BJ (cell line): ENCODE measurements at regions not wholly inside any gene's neighbourhood (a gene's known extent, or its start where the extent isn't known, plus 50 kb on each side); places are given as distances from the start of the nearest gene placed in this dataset.
"Not testable (repeated sequence)": the region's sequence is repeated elsewhere in the genome, so short reads cannot be mapped to it uniquely, and the experiment has no call there.

Experiments
- CTCF ChIA-PET: fragments of 350-600 bp; formaldehyde crosslinking; extraction: SDS; loops from one replicate; lab custom pipeline; 2021; ENCODE audit warnings: antibody characterized with exemption, inconsistent platforms; lab: Yijun Ruan, JAX
- POLR2A ChIA-PET: fragments of 300-600 bp; sonication (Branson Sonifier 250); formaldehyde crosslinking; extraction: SDS; loops from one replicate; lab custom pipeline; 2021; ENCODE audit warnings: antibody characterized with exemption; lab: Charles Lee
- DNase-seq: peaks from one replicate; pipeline ENCODE4 v3.0.0-alpha.2; 2011; ENCODE audit warnings: low read depth
- H3K27me3 ChIP-seq: 2 replicates; pipeline ENCODE4 v1.6.0; 2011; ENCODE audit warnings: low read length; ENCODE audit not compliant: control insufficient read depth, insufficient read depth
- H3K36me3 ChIP-seq: 2 replicates; pipeline ENCODE4 v1.5.1; 2011; ENCODE audit warnings: low read length; ENCODE audit not compliant: control insufficient read depth, insufficient read depth
- H3K4me3 ChIP-seq: 2 replicates; pipeline ENCODE4 v1.5.1; 2011; ENCODE audit warnings: low read depth, mild to moderate bottlenecking, control low read depth, low read length
- TF ChIP-seq, protein P1 (sequence below): IDR thresholded peaks from 2 replicates; pipeline ENCODE4 v1.5.1; 2011; ENCODE audit warnings: low read depth, mild to moderate bottlenecking, control low read depth, inconsistent platforms, low read length, moderate library complexity; ENCODE audit not compliant: insufficient read depth

DNA sequence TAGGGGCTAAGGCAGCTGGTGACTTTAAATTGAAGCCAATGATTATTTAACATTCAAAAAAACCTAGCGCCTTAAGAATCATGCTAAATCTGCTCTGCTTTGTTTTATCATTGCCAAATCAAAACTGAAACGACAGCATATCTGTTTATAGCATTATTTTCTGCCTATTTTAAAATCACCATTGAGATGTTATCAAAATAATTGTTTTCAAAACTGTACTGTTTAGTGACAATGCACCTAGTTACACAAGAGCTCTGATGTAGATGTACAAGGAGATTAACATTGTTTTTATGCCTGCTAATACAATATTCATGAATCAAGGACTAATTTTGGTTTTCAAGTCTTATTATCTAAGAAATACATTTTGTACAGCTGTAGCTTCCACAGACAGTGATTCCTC lies 1521.3 kb downstream of the AMY1C start:
- POLR2A ChIA-PET, result no interaction called here
- H3K27me3 ChIP-seq, result no peaks in the 10 kb centered on the region
- H3K4me3 ChIP-seq, result no peak overlapping the region
- no peak for DNase-seq
- no peaks in the 10 kb centered on the region for H3K36me3 ChIP-seq
- CTCF ChIA-PET, result no interaction called here
- TF ChIP-seq, protein P1, sequence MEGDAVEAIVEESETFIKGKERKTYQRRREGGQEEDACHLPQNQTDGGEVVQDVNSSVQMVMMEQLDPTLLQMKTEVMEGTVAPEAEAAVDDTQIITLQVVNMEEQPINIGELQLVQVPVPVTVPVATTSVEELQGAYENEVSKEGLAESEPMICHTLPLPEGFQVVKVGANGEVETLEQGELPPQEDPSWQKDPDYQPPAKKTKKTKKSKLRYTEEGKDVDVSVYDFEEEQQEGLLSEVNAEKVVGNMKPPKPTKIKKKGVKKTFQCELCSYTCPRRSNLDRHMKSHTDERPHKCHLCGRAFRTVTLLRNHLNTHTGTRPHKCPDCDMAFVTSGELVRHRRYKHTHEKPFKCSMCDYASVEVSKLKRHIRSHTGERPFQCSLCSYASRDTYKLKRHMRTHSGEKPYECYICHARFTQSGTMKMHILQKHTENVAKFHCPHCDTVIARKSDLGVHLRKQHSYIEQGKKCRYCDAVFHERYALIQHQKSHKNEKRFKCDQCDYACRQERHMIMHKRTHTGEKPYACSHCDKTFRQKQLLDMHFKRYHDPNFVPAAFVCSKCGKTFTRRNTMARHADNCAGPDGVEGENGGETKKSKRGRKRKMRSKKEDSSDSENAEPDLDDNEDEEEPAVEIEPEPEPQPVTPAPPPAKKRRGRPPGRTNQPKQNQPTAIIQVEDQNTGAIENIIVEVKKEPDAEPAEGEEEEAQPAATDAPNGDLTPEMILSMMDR, result no peak

- CTCF ChIA-PET, H3K4me3 ChIP-seq, H3K36me3 ChIP-seq, POLR2A ChIA-PET, DNase-seq, H3K27me3 ChIP-seq: not testable (repeated sequence)
Observed at GRCh38 chr1:105272376-105272775, 1522.7 kb downstream of the AMY1C start.

- Histone ChIP-seq H3K36me3 (no peaks in the 10 kb centered on the region), H3K27me3 (no peaks in the 10 kb centered on the region), H3K4me3 (no peak overlapping the region)
- DNase-seq, result no peak
- POLR2A ChIA-PET, result no interaction called here
- CTCF ChIA-PET, result no interaction called here
- TF ChIP-seq, protein P1, result no peak
Observed at GRCh38 chr1:105294838-105295237, 1545.1 kb downstream of the AMY1C start.

GRCh38 chr1:105310063-105310462 lies 1560.4 kb downstream of the AMY1C start:
- TF ChIP-seq, protein P1, result no peak
- Histone ChIP-seq H3K36me3 (no peaks in the 10 kb centered on the region), H3K4me3 (no peak overlapping the region), H3K27me3 (no peaks in the 10 kb centered on the region)
- CTCF ChIA-PET, result interaction anchor here (0.6 to 0.7 kb wide), 2 partner anchors 9 to 793 kb away, joined by 3 read pairs; no protein-coding TSS in a partner anchor
- POLR2A ChIA-PET, result no interaction called here
- no peak for DNase-seq

- Histone ChIP-seq H3K36me3 (no peaks in the 10 kb centered on the region), H3K4me3 (no peak overlapping the region), H3K27me3 (no peaks in the 10 kb centered on the region)
- POLR2A ChIA-PET, result no interaction called here
- CTCF ChIA-PET, result no interaction called here
- DNase-seq, result no peak
- TF ChIP-seq, protein P1, result no peak
Observed at GRCh38 chr1:105317976-105318375, 1568.3 kb downstream of the AMY1C start.

DNA sequence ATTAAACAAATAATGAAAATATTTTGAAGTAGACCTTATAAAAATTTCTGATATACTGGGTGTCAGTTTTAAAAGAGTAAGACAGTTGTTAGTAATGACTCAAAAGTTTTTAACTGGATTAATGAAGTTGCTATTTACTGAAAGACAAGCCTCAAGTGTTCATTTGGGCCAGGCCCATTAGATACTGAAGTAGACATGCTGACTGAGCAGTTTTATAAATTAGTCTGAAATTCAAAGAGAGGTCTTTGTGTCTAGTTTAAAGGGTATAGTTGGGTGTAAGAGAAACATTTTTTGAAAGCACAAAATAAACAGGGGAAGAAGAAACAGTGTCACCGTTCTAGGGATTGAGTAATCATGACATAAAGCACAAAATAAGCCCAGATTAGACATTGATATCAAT lies 1577.2 kb downstream of the AMY1C start:
- no peak overlapping the region for H3K4me3 ChIP-seq
- CTCF ChIA-PET, result no interaction called here

More for the DNA sequence above, 1577.2 kb downstream of the AMY1C start:
- POLR2A ChIA-PET, result no interaction called here
- TF ChIP-seq, protein P1, result no peak
- Histone ChIP-seq H3K27me3 (no peaks in the 10 kb centered on the region), H3K36me3 (no peaks in the 10 kb centered on the region)
- no peak for DNase-seq
